Nephron progenitor cell (in vitro differentiated cells): ENCODE measurements at regions not wholly inside any gene's neighbourhood (a gene's known extent, or its start where the extent isn't known, plus 50 kb on each side); places are given as distances from the start of the nearest gene placed in this dataset.

Experiments used
- DNase-seq: peaks from one replicate; pipeline ENCODE4 v3.0.0; 2021
- H3K27ac Mint-ChIP-seq: 2 replicates; pipeline ENCODE4 v1.8.0; 2021; ENCODE audit warnings: mild to moderate bottlenecking, moderate library complexity, mixed read lengths
- H3K27me3 Mint-ChIP-seq: 2 replicates; pipeline ENCODE4 v1.8.0; 2021; ENCODE audit warnings: mild to moderate bottlenecking, low read depth, mixed read lengths; ENCODE audit not compliant: poor library complexity
- H3K36me3 Mint-ChIP-seq: 2 replicates; pipeline ENCODE4 v1.8.0; 2021; ENCODE audit warnings: low read depth, mixed read lengths
- H3K4me1 Mint-ChIP-seq: 2 replicates; pipeline ENCODE4 v1.8.0; 2021; ENCODE audit warnings: mixed read lengths
- H3K4me3 Mint-ChIP-seq: 2 replicates; pipeline ENCODE4 v1.8.0; 2021; ENCODE audit warnings: mild to moderate bottlenecking, moderate library complexity, mixed read lengths
- H3K9me3 Mint-ChIP-seq: 2 replicates; pipeline ENCODE4 v1.8.0; 2021; ENCODE audit warnings: mild to moderate bottlenecking, moderate library complexity, mixed read lengths
- TF ChIP-seq, protein P1 (sequence below): fragments of 200-600 bp; sonication (generic); IDR thresholded peaks from 2 replicates; pipeline ENCODE4 v1.5.0; 2021; ENCODE audit warnings: antibody characterized with exemption

DNA sequence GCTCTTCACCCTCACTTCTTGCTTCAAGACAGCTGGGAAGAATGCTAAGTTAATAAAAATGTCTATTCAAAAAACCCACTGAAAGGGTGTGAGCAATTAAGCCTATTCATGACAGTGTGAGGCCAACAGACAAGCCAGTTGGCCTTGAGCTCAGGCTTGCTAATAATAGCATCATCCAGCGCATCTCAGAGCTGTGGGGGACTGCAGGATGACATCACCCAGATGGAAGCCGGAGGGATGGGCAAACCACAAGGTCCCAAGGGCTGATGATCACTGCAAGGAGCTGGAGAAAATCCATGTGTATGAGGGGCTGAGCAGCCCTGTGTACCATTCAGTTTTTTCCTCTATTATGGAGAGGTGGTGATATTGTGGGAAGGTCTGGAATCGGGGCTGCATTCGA, 770.4 kb downstream of the TNS3 start:
- H3K27ac Mint-ChIP-seq, result no peak overlapping the region

GRCh38 chr7:46810986-46811385, 770.9 kb downstream of the TNS3 start:
- no peak for DNase-seq
- TF ChIP-seq, protein P1, sequence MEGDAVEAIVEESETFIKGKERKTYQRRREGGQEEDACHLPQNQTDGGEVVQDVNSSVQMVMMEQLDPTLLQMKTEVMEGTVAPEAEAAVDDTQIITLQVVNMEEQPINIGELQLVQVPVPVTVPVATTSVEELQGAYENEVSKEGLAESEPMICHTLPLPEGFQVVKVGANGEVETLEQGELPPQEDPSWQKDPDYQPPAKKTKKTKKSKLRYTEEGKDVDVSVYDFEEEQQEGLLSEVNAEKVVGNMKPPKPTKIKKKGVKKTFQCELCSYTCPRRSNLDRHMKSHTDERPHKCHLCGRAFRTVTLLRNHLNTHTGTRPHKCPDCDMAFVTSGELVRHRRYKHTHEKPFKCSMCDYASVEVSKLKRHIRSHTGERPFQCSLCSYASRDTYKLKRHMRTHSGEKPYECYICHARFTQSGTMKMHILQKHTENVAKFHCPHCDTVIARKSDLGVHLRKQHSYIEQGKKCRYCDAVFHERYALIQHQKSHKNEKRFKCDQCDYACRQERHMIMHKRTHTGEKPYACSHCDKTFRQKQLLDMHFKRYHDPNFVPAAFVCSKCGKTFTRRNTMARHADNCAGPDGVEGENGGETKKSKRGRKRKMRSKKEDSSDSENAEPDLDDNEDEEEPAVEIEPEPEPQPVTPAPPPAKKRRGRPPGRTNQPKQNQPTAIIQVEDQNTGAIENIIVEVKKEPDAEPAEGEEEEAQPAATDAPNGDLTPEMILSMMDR, result no peak
- Mint-ChIP-seq H3K27me3 (peaks cover 8% of the 10 kb centered on the region), H3K9me3 (peaks cover 5% of the 10 kb centered on the region), H3K4me1 (no peaks in the 10 kb centered on the region), H3K27ac (no peak overlapping the region), H3K4me3 (no peak overlapping the region), H3K36me3 (no peaks in the 10 kb centered on the region)

More for the DNA sequence above, 770.4 kb downstream of the TNS3 start:
- TF ChIP-seq, protein P1, result no peak
- DNase-seq, result no peak
- H3K4me3 Mint-ChIP-seq, result no peak overlapping the region
- peaks cover 10% of the 10 kb centered on the region for H3K27me3 Mint-ChIP-seq
- H3K9me3 Mint-ChIP-seq, result peaks cover 10% of the 10 kb centered on the region
- H3K36me3 Mint-ChIP-seq, result no peaks in the 10 kb centered on the region
- H3K4me1 Mint-ChIP-seq, result no peaks in the 10 kb centered on the region

GRCh38 chr7:46809886-46810285, 772.0 kb downstream of the TNS3 start:
- Mint-ChIP-seq H3K4me1 (no peaks in the 10 kb centered on the region), H3K4me3 (no peak overlapping the region), H3K27me3 (peaks cover 8% of the 10 kb centered on the region), H3K9me3 (peaks cover 2% of the 10 kb centered on the region), H3K27ac (no peak overlapping the region), H3K36me3 (no peaks in the 10 kb centered on the region)
- TF ChIP-seq, protein P1, result no peak
- DNase-seq, result no peak

DNA sequence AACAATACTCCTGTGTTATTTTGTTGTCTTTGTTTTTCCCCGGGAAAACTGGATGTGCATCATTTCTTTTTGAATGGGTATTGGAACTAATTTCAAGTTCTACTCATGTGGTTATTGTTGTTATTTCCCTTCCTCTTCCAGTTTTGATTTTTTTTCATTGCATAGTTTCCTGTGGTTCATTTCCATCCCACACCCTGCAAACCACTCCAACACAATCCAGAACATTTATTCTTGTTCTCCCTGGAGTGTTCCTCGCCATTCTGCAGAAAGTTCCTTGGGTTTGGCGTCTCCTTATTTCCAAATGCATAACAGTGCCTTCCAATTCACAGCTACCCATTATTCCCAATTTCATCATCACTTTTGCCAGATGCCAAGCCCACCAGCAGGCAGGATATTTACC, 775.1 kb downstream of the TNS3 start:
- TF ChIP-seq, protein P1, result no peak

GRCh38 chr7:46802479-46802878, 779.4 kb downstream of the TNS3 start:
- Mint-ChIP-seq H3K4me1 (no peaks in the 10 kb centered on the region), H3K36me3 (peaks cover 5% of the 10 kb centered on the region), H3K4me3 (no peak overlapping the region), H3K27ac (no peak overlapping the region), H3K9me3 (peaks cover 27% of the 10 kb centered on the region), H3K27me3 (peaks cover 9% of the 10 kb centered on the region)
- TF ChIP-seq, protein P1, result no peak
- DNase-seq, result no peak

More for the DNA sequence above, 775.1 kb downstream of the TNS3 start:
- Mint-ChIP-seq H3K27me3 (peaks cover 9% of the 10 kb centered on the region), H3K27ac (no peak overlapping the region), H3K4me3 (no peak overlapping the region), H3K36me3 (no peaks in the 10 kb centered on the region), H3K4me1 (no peaks in the 10 kb centered on the region), H3K9me3 (peaks cover 3% of the 10 kb centered on the region)
- no peak for DNase-seq

DNA sequence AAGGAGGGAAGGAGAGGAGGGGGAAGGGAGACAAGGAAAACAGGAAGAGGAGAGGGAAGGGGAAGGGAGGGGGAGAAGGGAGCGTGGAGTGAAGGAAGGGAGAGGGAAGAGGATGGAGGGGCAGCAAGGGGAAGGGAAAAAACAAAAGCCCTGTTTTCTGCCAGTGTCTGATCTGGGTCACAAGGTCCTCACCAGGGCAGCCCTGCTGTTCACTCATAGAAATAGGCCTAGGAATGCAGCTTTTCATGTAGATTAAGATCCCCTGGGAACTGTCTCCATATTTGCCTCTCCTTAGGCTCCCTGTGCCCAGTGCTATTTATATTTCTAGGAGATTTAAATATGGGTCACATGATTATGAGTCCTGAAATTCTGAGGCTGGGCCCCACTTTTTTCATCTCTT, 790.7 kb downstream of the TNS3 start:
- H3K27ac Mint-ChIP-seq, result no peak overlapping the region
- no peak for DNase-seq
- H3K9me3 Mint-ChIP-seq, result peaks cover 3% of the 10 kb centered on the region
- peaks cover 4% of the 10 kb centered on the region for H3K4me1 Mint-ChIP-seq
- peaks cover 3% of the 10 kb centered on the region for H3K27me3 Mint-ChIP-seq
- H3K4me3 Mint-ChIP-seq, result no peak overlapping the region
- peaks cover 3% of the 10 kb centered on the region for H3K36me3 Mint-ChIP-seq
- TF ChIP-seq, protein P1, result no peak
